GM19372 (cell line): ENCODE measurements at regions not wholly inside any gene's neighbourhood (a gene's known extent, or its start where the extent isn't known, plus 50 kb on each side); places are given as distances from the start of the nearest gene placed in this dataset.
"Not testable (repeated sequence)": the region's sequence is repeated elsewhere in the genome, so short reads cannot be mapped to it uniquely, and the experiment has no call there.

ENCODE experiments used
- ATAC-seq: cut with Tn5 transposase; IDR thresholded peaks from one replicate; pipeline ENCODE4 v1.9.1; 2021; ENCODE audit warnings: mild to moderate bottlenecking, low read depth, moderate library complexity; ENCODE audit not compliant: unreplicated experiment

- ATAC-seq, result not testable (repeated sequence)
These were observed 118.1 kb upstream of the PLGLB2 start for GRCh38 chr2:87629491-87630458.

GRCh38 chr2:87630892-87631291 is 117.0 kb upstream of the PLGLB2 start:
- ATAC-seq, result not testable (repeated sequence)

- not testable (repeated sequence) for ATAC-seq
These were observed 116.5 kb upstream of the PLGLB2 start for GRCh38 chr2:87631402-87631801.

DNA sequence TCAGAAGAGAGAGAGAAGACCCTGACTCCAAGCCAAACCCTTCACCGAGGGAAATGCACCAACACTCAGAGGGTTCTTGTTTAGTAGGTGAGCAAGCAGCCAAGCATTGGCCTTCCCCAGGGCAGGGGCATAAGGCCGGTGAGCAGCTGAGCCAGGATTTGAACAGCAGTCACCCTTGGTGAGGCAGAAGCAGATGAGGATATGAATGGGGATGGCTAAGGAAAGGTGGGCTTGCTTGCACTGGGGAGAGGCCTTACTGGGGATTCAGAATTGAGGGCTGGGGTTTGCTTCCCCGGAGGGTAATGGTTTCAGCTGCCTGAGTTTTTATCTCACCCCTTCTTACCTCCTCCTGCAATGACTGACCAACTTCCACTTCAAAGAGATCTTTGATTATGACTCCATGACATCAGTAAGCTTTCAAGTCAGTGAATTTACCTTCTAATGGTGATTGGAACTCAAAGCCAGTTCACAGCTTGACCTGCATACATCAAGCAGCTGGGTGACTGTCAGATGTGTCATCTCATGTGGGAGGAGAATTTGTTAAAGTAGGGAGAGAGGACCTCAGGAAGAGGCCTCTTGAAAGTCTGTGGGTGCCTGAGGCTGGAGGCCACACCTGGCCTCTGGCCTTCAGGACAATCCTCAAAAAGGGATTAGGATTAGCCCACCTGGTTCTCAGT is 114.5 kb upstream of the PLGLB2 start:
- ATAC-seq, result not testable (repeated sequence)

DNA sequence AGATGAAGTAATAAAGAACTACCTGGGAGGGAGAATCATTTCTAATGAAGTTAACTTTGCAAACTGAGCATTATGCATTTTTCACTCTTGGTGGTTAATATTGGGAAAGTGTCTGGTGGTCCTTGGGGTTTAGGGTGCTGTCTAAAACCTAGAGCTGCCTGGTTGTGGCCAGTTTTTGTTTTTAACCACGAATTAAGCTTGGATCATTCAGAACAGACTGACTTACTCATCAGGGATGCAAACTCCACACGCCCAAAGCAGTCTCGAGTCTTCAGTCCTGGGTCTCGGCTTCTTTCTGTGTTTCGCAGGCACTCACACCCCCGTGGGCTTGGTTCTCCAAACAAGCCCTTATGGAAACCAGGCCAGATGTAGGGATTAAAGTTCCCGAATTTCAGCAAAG is 113.8 kb upstream of the PLGLB2 start:
- not testable (repeated sequence) for ATAC-seq

- ATAC-seq, result not testable (repeated sequence)
These were observed 112.8 kb upstream of the PLGLB2 start for GRCh38 chr2:87634971-87635650.

DNA sequence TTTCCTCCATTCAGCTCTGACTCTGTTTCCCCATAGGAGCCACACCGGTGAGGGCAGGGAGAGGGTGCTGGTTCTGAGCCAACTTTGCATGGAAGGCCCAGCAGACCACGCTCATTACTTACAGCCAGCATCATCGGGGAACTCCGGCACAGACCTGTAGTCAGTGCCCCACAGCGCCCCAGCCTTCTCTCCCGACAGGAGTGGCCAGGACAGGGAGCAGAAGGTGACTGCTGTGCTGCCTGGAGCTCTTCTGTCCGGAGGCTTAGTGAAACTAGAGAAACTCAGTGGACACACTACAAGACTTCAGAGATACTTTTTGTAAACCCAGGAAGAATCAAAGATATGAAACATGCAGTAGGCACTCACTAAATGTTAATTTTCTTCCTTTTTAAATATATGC is 111.6 kb upstream of the PLGLB2 start:
- ATAC-seq, result not testable (repeated sequence)

- not testable (repeated sequence) for ATAC-seq
These were observed 111.2 kb upstream of the PLGLB2 start for GRCh38 chr2:87636735-87637134.

- ATAC-seq, result not testable (repeated sequence)
These were observed 110.5 kb upstream of the PLGLB2 start for GRCh38 chr2:87637249-87637990.

DNA sequence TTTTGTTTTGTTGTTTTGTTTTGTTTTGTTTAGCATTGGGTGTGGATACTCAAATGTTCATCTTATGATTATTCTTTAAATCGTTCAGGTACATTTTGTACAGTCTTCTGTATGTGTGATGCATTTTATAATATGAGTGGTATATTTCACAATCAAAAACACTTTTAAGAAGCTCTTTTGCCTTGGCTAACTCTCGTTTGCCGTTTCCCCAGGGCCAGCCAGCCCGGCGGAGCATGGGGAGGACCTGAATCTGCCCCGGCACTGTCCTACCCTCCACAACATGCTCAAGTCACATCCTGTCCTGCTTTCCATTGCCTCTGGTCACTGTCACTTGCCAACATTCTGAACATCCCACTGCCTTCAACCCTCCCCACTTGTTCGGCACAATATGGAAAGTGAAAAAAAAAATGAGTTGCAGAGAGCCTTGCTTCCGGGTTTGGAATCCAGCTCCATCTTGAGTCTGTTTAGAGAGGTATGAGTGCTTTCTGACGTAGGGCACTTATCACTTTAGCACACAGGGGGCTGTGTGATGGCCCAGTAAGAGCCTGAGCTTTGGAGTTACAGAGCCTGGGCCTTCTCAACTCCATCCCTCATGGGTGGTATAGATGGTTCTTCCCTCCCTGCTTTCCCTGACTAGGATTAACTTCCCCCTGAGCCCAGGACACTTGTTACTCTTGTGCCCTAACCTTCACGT is 109.6 kb upstream of the PLGLB2 start:
- ATAC-seq, result not testable (repeated sequence)

- ATAC-seq, result not testable (repeated sequence)
These were observed 109.0 kb upstream of the PLGLB2 start for GRCh38 chr2:87638872-87639271.

GRCh38 chr2:87639801-87640440 is 108.0 kb upstream of the PLGLB2 start:
- ATAC-seq, result not testable (repeated sequence)

DNA sequence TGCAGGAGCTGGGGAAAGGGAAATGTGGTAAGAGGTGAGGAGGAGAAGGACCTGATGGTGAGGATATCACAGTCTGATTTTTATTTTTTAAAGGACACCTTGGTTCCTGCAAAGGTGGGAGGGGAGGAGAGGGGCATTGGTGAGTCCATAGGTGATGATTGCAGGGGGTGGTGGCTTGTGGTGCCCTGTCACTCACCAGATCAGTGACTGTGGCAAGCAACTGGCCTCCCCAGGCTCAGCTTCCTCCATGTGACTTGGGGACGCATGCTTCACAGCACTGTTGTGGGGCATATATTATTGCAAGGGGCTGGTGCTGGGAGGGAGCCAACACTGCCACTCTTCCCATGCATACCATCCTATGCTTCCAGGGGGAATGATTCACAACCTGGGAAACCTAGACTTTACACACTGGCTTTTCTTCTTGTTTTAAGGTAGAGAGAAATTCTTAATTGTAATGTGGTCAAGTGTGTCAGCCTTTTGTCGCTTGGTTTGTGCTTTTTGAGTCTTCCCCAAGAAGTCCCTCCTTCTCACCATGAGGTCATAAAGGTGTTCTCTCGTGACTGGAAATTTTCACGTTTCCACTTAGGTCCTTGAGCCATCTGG is 106.8 kb upstream of the PLGLB2 start:
- not testable (repeated sequence) for ATAC-seq

DNA sequence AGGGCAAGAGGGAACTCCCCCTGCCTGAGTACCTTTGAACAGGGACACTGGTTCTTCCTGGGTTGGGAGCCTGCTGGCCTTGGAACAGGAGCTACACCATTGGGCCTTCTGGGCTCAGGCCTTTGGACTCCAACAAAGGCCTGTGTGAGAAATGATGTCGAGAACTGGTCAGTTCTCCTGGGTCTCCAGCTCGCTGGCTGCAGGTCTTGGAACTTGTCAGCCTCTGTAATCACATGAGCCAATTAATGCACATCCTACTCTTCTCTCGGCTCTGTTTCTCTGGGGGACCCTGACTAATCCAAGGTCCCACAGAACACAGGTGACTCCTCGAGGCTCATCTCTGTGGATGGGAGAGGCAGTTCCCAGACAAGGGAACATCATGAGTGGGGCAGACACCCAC is 104.7 kb upstream of the PLGLB2 start:
- ATAC-seq, result not testable (repeated sequence)

GRCh38 chr2:87647737-87648498 is 100.0 kb upstream of the PLGLB2 start:
- not testable (repeated sequence) for ATAC-seq

DNA sequence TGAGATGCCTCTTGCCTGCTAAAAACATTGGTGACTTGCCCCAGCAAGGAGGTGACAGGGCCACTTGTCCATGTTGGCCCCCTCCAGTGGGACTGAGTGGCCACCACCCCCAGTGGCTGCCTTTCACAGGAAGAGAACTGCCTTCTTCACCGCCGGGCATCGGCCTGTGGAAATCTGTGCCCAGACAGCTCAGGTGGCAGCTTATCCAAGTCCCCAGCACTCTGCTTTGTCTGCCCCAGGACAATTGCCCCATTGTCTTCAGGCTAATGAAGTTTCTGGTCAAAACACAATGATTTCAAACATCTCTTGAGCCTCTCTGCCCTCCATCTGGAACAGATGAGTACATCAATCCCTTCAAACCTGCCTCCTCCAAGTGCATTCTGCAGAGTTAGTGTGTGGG is 99.1 kb upstream of the PLGLB2 start:
- not testable (repeated sequence) for ATAC-seq

GRCh38 chr2:87649871-87650270 is 98.0 kb upstream of the PLGLB2 start:
- not testable (repeated sequence) for ATAC-seq

DNA sequence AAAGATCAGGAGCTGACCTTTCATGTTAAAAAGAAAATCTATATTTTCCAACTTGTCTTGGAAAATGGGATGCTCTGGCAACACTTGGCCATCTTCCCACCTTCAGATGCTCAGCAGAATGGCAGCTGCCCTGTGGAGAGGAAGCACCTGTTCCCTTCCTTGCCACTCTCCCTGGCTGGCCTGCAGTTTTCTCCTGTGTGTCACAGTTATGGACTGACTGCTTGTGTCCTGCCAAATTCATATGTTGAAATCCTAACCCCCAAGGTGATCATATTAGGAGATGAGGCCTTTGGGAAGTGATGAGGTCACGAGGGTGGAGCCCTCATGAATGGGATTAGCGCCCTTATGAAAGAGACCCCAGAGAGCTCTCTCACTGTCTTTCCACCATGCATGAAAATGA is 97.0 kb upstream of the PLGLB2 start:
- not testable (repeated sequence) for ATAC-seq
